K562 (cell line): ENCODE measurements at regions not wholly inside any gene's neighbourhood (a gene's known extent, or its start where the extent isn't known, plus 50 kb on each side); places are given as distances from the start of the nearest gene placed in this dataset.

Source experiments
- HMGN3 ChIP-seq: IDR thresholded peaks from 2 replicates; pipeline ENCODE4 v1.6.1; 2011; ENCODE audit warnings: borderline replicate concordance, low read depth, mild to moderate bottlenecking, mixed read lengths, low read length; ENCODE audit not compliant: insufficient read length; ENCODE audit errors: extremely low read depth
- RBM34 ChIP-seq: fragments of 200-400 bp; formaldehyde crosslinking; IDR thresholded peaks from 2 replicates; pipeline ENCODE4 v1.6.1; 2018; ENCODE audit warnings: low read length, borderline replicate concordance; ENCODE audit not compliant: insufficient read depth
- SMARCA4 ChIP-seq: fragments of 450-650 bp; IDR thresholded peaks from 2 replicates; pipeline ENCODE4 v1.6.1; 2016
- TBL1XR1 ChIP-seq, 2 experiments: IDR thresholded peaks; 2 replicates each; pipeline ENCODE4 v1.6.1; 2012; ENCODE audit warnings: improper control_type of control experiment in 2 of 2, low read length in 2 of 2, mild to moderate bottlenecking in 1 of 2
- TGIF2 ChIP-seq: sonication (generic); formaldehyde crosslinking; IDR thresholded peaks from 2 replicates; pipeline ENCODE4 v1.8.1; 2022; ENCODE audit warnings: mild to moderate bottlenecking, missing genetic modification reagents, moderate library complexity
- ZNF239 ChIP-seq: fragments of 250-450 bp; sonication (Bioruptor Pico); IDR thresholded peaks from 2 replicates; pipeline ENCODE4 v1.4.0; 2020; ENCODE audit warnings: mild to moderate bottlenecking
- TF ChIP-seq, protein P1 (sequence below), 2 experiments: fragments of 150-350 bp in 1 of 2; IDR thresholded peaks; 2 replicates each; pipeline ENCODE4 v1.6.1; 2012 to 2016; ENCODE audit warnings: low read depth in 2 of 2, low read length in 2 of 2, mild to moderate bottlenecking in 1 of 2, moderate library complexity in 1 of 2

DNA sequence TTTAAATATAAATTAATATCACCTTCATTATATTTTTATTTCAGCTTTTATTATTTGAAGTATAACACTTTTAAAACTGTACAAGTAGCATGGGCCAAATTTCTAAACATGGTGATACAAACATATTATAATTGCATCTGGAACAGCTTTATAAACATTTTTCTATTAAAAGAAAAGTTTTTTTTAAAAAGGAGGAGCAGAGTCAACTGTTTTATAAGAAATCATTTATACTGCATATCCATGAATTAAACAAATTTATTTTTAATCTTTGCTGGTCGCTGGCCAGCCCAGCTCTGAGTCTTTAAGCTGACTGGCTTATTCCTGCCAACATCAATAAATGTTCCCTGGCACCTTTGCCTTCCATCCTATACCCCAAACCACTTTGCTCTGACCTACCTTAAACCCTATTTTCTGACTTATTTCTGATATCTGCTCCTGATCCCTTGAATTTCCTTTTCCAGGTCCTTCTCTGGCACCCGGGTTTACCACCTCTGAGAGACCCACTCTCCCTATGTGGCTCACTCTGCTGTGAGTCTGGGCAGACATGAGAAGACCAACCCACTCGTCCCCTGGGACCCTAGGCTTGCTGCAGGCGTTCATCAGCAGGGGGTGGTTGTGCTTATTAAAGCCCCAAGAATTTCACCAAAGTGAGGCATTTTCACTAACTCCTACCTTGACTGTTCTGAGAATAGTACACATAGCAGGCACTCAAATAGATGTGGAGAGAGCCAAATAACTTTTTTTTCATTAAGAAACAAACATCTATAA is 220.3 kb downstream of the KLF12 start (continued):
- TF ChIP-seq, protein P1, sequence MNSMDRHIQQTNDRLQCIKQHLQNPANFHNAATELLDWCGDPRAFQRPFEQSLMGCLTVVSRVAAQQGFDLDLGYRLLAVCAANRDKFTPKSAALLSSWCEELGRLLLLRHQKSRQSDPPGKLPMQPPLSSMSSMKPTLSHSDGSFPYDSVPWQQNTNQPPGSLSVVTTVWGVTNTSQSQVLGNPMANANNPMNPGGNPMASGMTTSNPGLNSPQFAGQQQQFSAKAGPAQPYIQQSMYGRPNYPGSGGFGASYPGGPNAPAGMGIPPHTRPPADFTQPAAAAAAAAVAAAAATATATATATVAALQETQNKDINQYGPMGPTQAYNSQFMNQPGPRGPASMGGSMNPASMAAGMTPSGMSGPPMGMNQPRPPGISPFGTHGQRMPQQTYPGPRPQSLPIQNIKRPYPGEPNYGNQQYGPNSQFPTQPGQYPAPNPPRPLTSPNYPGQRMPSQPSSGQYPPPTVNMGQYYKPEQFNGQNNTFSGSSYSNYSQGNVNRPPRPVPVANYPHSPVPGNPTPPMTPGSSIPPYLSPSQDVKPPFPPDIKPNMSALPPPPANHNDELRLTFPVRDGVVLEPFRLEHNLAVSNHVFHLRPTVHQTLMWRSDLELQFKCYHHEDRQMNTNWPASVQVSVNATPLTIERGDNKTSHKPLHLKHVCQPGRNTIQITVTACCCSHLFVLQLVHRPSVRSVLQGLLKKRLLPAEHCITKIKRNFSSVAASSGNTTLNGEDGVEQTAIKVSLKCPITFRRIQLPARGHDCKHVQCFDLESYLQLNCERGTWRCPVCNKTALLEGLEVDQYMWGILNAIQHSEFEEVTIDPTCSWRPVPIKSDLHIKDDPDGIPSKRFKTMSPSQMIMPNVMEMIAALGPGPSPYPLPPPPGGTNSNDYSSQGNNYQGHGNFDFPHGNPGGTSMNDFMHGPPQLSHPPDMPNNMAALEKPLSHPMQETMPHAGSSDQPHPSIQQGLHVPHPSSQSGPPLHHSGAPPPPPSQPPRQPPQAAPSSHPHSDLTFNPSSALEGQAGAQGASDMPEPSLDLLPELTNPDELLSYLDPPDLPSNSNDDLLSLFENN (IDR thresholded peaks at IDR 0.05; ENCODE audit: low read depth in 2 of 2, low read length in 2 of 2): no peak
- TF ChIP-seq SMARCA4 (no peak), TGIF2 (CRISPR knock-in tag) (no peak), HMGN3 (no peak), ZNF239 (CRISPR knock-in tag) (no peak), RBM34 (no peak), TBL1XR1 (IDR thresholded peaks at IDR 0.05; ENCODE audit: low read length in 2 of 2) (no peak)
- TF ChIP-seq, all 486 proteins: peak for 0
